ENCODE measurements at regions not wholly inside any gene's neighbourhood (a gene's known extent, or its start where the extent isn't known, plus 50 kb on each side); places are given as distances from the start of the nearest gene placed in this dataset.

GRCh38 chr11:122229481-122230384, 113.7 kb upstream of the BLID start:
- no peak overlapping the region for H3K4me3 ChIP-seq (ENCODE audit: low read depth, low read length)
- H3K27ac ChIP-seq = no peak overlapping the region
- TF ChIP-seq, protein P1, sequence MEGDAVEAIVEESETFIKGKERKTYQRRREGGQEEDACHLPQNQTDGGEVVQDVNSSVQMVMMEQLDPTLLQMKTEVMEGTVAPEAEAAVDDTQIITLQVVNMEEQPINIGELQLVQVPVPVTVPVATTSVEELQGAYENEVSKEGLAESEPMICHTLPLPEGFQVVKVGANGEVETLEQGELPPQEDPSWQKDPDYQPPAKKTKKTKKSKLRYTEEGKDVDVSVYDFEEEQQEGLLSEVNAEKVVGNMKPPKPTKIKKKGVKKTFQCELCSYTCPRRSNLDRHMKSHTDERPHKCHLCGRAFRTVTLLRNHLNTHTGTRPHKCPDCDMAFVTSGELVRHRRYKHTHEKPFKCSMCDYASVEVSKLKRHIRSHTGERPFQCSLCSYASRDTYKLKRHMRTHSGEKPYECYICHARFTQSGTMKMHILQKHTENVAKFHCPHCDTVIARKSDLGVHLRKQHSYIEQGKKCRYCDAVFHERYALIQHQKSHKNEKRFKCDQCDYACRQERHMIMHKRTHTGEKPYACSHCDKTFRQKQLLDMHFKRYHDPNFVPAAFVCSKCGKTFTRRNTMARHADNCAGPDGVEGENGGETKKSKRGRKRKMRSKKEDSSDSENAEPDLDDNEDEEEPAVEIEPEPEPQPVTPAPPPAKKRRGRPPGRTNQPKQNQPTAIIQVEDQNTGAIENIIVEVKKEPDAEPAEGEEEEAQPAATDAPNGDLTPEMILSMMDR (IDR thresholded peaks at IDR 0.05; ENCODE audit: low read depth, low read length, missing control alignments) = no peak
- no peak for DNase-seq
- in situ Hi-C loops (cut with HindIII; ENCODE audit: low pct_ligation_motif_present, low sequenced_read_pairs) = no loop called here
- no peaks in the 10 kb centered on the region for H3K36me3 ChIP-seq (replicated peaks)
- H3K27me3 ChIP-seq (replicated peaks) = no peaks in the 10 kb centered on the region

- Histone ChIP-seq H3K4me3 (ENCODE audit: low read depth, low read length) (no peak overlapping the region), H3K27me3 (replicated peaks) (no peaks in the 10 kb centered on the region), H3K27ac (no peak overlapping the region), H3K36me3 (replicated peaks) (no peaks in the 10 kb centered on the region)
- DNase-seq = no peak
- in situ Hi-C loops (cut with HindIII; ENCODE audit: low pct_ligation_motif_present, low sequenced_read_pairs) = no loop called here
- TF ChIP-seq, protein P1 (IDR thresholded peaks at IDR 0.05; ENCODE audit: low read depth, low read length, missing control alignments) = no peak
These were observed 113.1 kb upstream of the BLID start for GRCh38 chr11:122229078-122229477.

- H3K27ac ChIP-seq = no peak overlapping the region
- DNase-seq = no peak
- TF ChIP-seq, protein P1 (IDR thresholded peaks at IDR 0.05; ENCODE audit: low read depth, low read length, missing control alignments) = no peak
- H3K27me3 ChIP-seq (replicated peaks) = no peaks in the 10 kb centered on the region
- no peak overlapping the region for H3K4me3 ChIP-seq (ENCODE audit: low read depth, low read length)
- H3K36me3 ChIP-seq (replicated peaks) = no peaks in the 10 kb centered on the region
- in situ Hi-C loops (cut with HindIII; ENCODE audit: low pct_ligation_motif_present, low sequenced_read_pairs) = no loop called here
These were observed 110.9 kb upstream of the BLID start for GRCh38 chr11:122226810-122227379.

GRCh38 chr11:122224867-122225266, 108.9 kb upstream of the BLID start:
- DNase-seq = no peak
- no peak overlapping the region for H3K4me3 ChIP-seq (ENCODE audit: low read depth, low read length)
- in situ Hi-C loops (cut with HindIII; ENCODE audit: low pct_ligation_motif_present, low sequenced_read_pairs) = no loop called here
- H3K27ac ChIP-seq = no peak overlapping the region
- H3K36me3 ChIP-seq (replicated peaks) = no peaks in the 10 kb centered on the region
- H3K27me3 ChIP-seq (replicated peaks) = no peaks in the 10 kb centered on the region
- TF ChIP-seq, protein P1 (IDR thresholded peaks at IDR 0.05; ENCODE audit: low read depth, low read length, missing control alignments) = no peak

GRCh38 chr11:122220321-122220720, 104.3 kb upstream of the BLID start:
- Histone ChIP-seq H3K4me3 (ENCODE audit: low read depth, low read length) (no peak overlapping the region), H3K36me3 (replicated peaks) (no peaks in the 10 kb centered on the region), H3K27ac (no peak overlapping the region), H3K27me3 (replicated peaks) (no peaks in the 10 kb centered on the region)
- TF ChIP-seq, protein P1 (IDR thresholded peaks at IDR 0.05; ENCODE audit: low read depth, low read length, missing control alignments) = no peak
- no peak for DNase-seq
- in situ Hi-C loops (cut with HindIII; ENCODE audit: low pct_ligation_motif_present, low sequenced_read_pairs) = no loop called here
